T-helper 22 cell (primary cell): ENCODE measurements at regions not wholly inside any gene's neighbourhood (a gene's known extent, or its start where the extent isn't known, plus 50 kb on each side); places are given as distances from the start of the nearest gene placed in this dataset.

Source experiments
- DNase-seq: peaks from one replicate; pipeline ENCODE4 v3.0.0-alpha.2; 2020; ENCODE audit warnings: low read depth

- no peak for DNase-seq
Measured at GRCh38 chr9:95620722-95621121, 104.0 kb upstream of the PTCH1 start.

- no peak for DNase-seq
Measured at GRCh38 chr9:95620314-95620713, 103.5 kb upstream of the PTCH1 start.

- no peak for DNase-seq
Measured at GRCh38 chr9:95615246-95615645, 98.5 kb upstream of the PTCH1 start.

GRCh38 chr9:95613670-95614069 is 96.9 kb upstream of the PTCH1 start:
- no peak for DNase-seq

- no peak for DNase-seq
Measured at GRCh38 chr9:95611354-95611753, 94.6 kb upstream of the PTCH1 start.

- no peak for DNase-seq
Measured at GRCh38 chr9:95610006-95610785, 93.4 kb upstream of the PTCH1 start.

- DNase-seq: no peak
Measured at GRCh38 chr9:95609426-95609825, 92.7 kb upstream of the PTCH1 start.

GRCh38 chr9:95608341-95608740 is 91.6 kb upstream of the PTCH1 start:
- DNase-seq: no peak

- no peak for DNase-seq
Measured at GRCh38 chr9:95607507-95607906, 90.7 kb upstream of the PTCH1 start.

GRCh38 chr9:95606489-95607350 is 89.9 kb upstream of the PTCH1 start:
- DNase-seq: no peak

- DNase-seq: no peak
Measured at GRCh38 chr9:95605816-95606488, 89.2 kb upstream of the PTCH1 start.

GRCh38 chr9:95605101-95605500 is 88.3 kb upstream of the PTCH1 start:
- no peak for DNase-seq

- no peak for DNase-seq
Measured at GRCh38 chr9:95598236-95598635, 81.5 kb upstream of the PTCH1 start.

GRCh38 chr9:95595721-95596295 is 79.0 kb upstream of the PTCH1 start:
- no peak for DNase-seq

- DNase-seq: no peak
Measured at GRCh38 chr9:95592931-95593330, 76.2 kb upstream of the PTCH1 start.

- no peak for DNase-seq
Measured at GRCh38 chr9:95588724-95589588, 72.2 kb upstream of the PTCH1 start.

- no peak for DNase-seq
Measured at GRCh38 chr9:95587021-95587964, 70.5 kb upstream of the PTCH1 start.

- no peak for DNase-seq
Measured at GRCh38 chr9:95586326-95586725, 69.6 kb upstream of the PTCH1 start.

- DNase-seq: no peak
Measured at GRCh38 chr9:95585824-95586223, 69.1 kb upstream of the PTCH1 start.

- no peak for DNase-seq
Measured at GRCh38 chr9:95584176-95584575, 67.4 kb upstream of the PTCH1 start.
